Endothelial cell of umbilical vein (primary cell): ENCODE measurements at regions not wholly inside any gene's neighbourhood (a gene's known extent, or its start where the extent isn't known, plus 50 kb on each side); places are given as distances from the start of the nearest gene placed in this dataset.

Source experiments
- BruUV-seq: library from RNA; stranded (reverse); fragments of 400-500 nt; replicated peaks from 2 replicates; lab custom pipeline; 2021; lab: Mats Ljungman, UMichigan
- CTCF ChIA-PET: fragments of 300-600, 350-600 bp; sonication (Branson Sonifier 250); formaldehyde crosslinking; loops from one replicate; lab custom pipeline; 2021; ENCODE audit warnings: antibody characterized with exemption, inconsistent platforms; lab: Charles Lee
- POLR2A ChIA-PET: fragments of 300-600, 350-600 bp; sonication (Branson Sonifier 250); formaldehyde crosslinking; loops from one replicate; lab custom pipeline; 2021; ENCODE audit warnings: antibody characterized with exemption, inconsistent platforms; lab: Charles Lee
- DNase-seq: peaks from one replicate; pipeline ENCODE4 v3.0.0-alpha.2; 2011; ENCODE audit warnings: low read depth, low spot score
- FAIRE-seq: peaks from 2 replicates; lab custom pipeline; 2011; peaks lifted over from hg19 to GRCh38; lab: Jason Lieb, UNC
- H2AFZ ChIP-seq: 2 replicates; pipeline ENCODE4 v1.6.0; 2012; ENCODE audit warnings: low read depth, low read length, control low read depth, inconsistent platforms
- H3K27ac ChIP-seq: 2 replicates; pipeline ENCODE4 v1.5.1; 2011; ENCODE audit warnings: low read depth, mild to moderate bottlenecking, control low read depth, low read length, moderate library complexity; ENCODE audit not compliant: insufficient read depth
- H3K27me3 ChIP-seq, 2 experiments: 2 replicates each; pipeline versions ENCODE4 v1.6.0 to v1.6.1; 2011; ENCODE audit warnings: low read length in 2 of 2, mixed read lengths in 1 of 2; ENCODE audit not compliant: control insufficient read depth in 2 of 2, insufficient read depth in 2 of 2
- H3K36me3 ChIP-seq, 2 experiments: 2 replicates in 1 of 2; 3 replicates in 1 of 2; pipeline ENCODE4 v1.5.1; 2011; ENCODE audit warnings: low read length in 2 of 2, mild to moderate bottlenecking in 1 of 2, moderate library complexity in 1 of 2; ENCODE audit not compliant: control insufficient read depth in 2 of 2, insufficient read depth in 2 of 2; ENCODE audit errors: extremely low read depth in 1 of 2
- H3K4me1 ChIP-seq: 3 replicates; pipeline ENCODE4 v1.5.1; 2011; ENCODE audit warnings: mild to moderate bottlenecking, low read length; ENCODE audit not compliant: control insufficient read depth, insufficient read depth; ENCODE audit errors: extremely low read depth
- H3K4me2 ChIP-seq: 2 replicates; pipeline ENCODE4 v1.6.1; 2011; ENCODE audit warnings: low read length, control low read depth, mixed read lengths; ENCODE audit not compliant: insufficient read depth
- H3K4me3 ChIP-seq, 3 experiments: fragments of 200-600 bp in 1 of 3; sonication (generic), shearing (Covaris generic) in 1 of 3; replicated peaks in 1 of 3; 2 replicates each; pipeline ENCODE4 v1.5.1; 2011 to 2016; ENCODE audit warnings: control low read depth in 3 of 3, low read length in 3 of 3, mild to moderate bottlenecking in 2 of 3, inconsistent platforms in 1 of 3, low read depth in 1 of 3, moderate library complexity in 1 of 3; ENCODE audit not compliant: insufficient read depth in 1 of 3
- H3K79me2 ChIP-seq: 2 replicates; pipeline ENCODE4 v1.6.0; 2012; ENCODE audit warnings: low read length, inconsistent platforms; ENCODE audit not compliant: control insufficient read depth, insufficient read depth
- H3K9ac ChIP-seq: replicated peaks from 2 replicates; pipeline ENCODE3; 2011; ENCODE audit warnings: low read length, control low read depth; ENCODE audit not compliant: insufficient read depth; ENCODE audit errors: extremely low read depth
- H3K9me1 ChIP-seq: replicated peaks from 3 replicates; pipeline ENCODE4 v1.6.0; 2011; ENCODE audit warnings: mild to moderate bottlenecking, low read length; ENCODE audit not compliant: control insufficient read depth, insufficient read depth; ENCODE audit errors: extremely low read depth
- H3K9me3 ChIP-seq: replicated peaks from 2 replicates; pipeline ENCODE4 v1.5.1; 2012; ENCODE audit warnings: low read length, inconsistent platforms; ENCODE audit not compliant: control insufficient read depth, insufficient read depth
- H4K20me1 ChIP-seq: replicated peaks from 2 replicates; pipeline ENCODE3; 2011; ENCODE audit warnings: mild to moderate bottlenecking, low read length; ENCODE audit not compliant: control insufficient read depth, insufficient read depth; ENCODE audit errors: extremely low read depth
- CTCF ChIP-seq, 2 donors: IDR thresholded peaks; 1 replicate in 1 of 2; 2 replicates in 1 of 2; pipeline ENCODE4 v1.5.1; 2011; ENCODE audit warnings: low read length in 2 of 2, mild to moderate bottlenecking in 2 of 2, moderate library complexity in 2 of 2, control low read depth in 1 of 2, inconsistent platforms in 1 of 2, low read depth in 1 of 2; ENCODE audit not compliant: insufficient read depth in 1 of 2; ENCODE audit errors: extremely low read depth in 1 of 2
- EZH2 ChIP-seq: IDR thresholded peaks from 2 replicates; pipeline ENCODE4 v1.6.1; 2012; ENCODE audit warnings: borderline replicate concordance, low read depth, mild to moderate bottlenecking, moderate library complexity, low read length, inconsistent platforms; ENCODE audit not compliant: severe bottlenecking
- FOS ChIP-seq: IDR thresholded peaks from 2 replicates; pipeline ENCODE4 v1.6.1; 2011; ENCODE audit warnings: mild to moderate bottlenecking, low read length, moderate library complexity, borderline replicate concordance; ENCODE audit not compliant: insufficient read depth
- GATA2 ChIP-seq: IDR thresholded peaks from 2 replicates; pipeline ENCODE4 v1.7.0; 2011; ENCODE audit warnings: low read depth, mild to moderate bottlenecking, moderate library complexity, mixed read lengths, low read length; ENCODE audit not compliant: insufficient read length, insufficient read depth
- JUN ChIP-seq: IDR thresholded peaks from 2 replicates; pipeline ENCODE4 v1.6.1; 2011; ENCODE audit warnings: borderline replicate concordance, low read depth; ENCODE audit not compliant: insufficient read length, insufficient read depth
- MAX ChIP-seq: IDR thresholded peaks from 2 replicates; pipeline ENCODE4 v1.6.1; 2011; ENCODE audit not compliant: insufficient read depth, insufficient read length
- MYC ChIP-seq: IDR thresholded peaks from one replicate; pipeline ENCODE4 v1.6.1; 2011; ENCODE audit warnings: mild to moderate bottlenecking, low read depth, low read length
- POLR2A ChIP-seq: IDR thresholded peaks from 2 replicates; pipeline ENCODE4 v1.6.1; 2012; ENCODE audit warnings: low read depth, mild to moderate bottlenecking, control low read depth, low read length
- POLR2AphosphoS5 ChIP-seq: IDR thresholded peaks from 2 replicates; pipeline ENCODE4 v1.6.1; 2012; ENCODE audit warnings: low read depth, mild to moderate bottlenecking, control low read depth, low read length, moderate library complexity; ENCODE audit not compliant: insufficient read depth
- dilution Hi-C: fragments of 300-500 bp; cut with MboI; formaldehyde crosslinking; loops from one replicate; pipeline ENCODE4 v1.15.0; 2019; ENCODE audit warnings: low sequenced_read_pairs; ENCODE audit not compliant: extremely low pct_ligation_motif_present
- intact Hi-C: fragments of 100-400 bp; cut with micrococcal nuclease; formaldehyde crosslinking; loops from one replicate; pipeline ENCODE4 v1.10.0; 2022

- BruUV-seq = no TSS peak
- TF ChIP-seq POLR2A (no peak), CTCF (IDR thresholded peaks at IDR 0.05; ENCODE audit: extremely low read depth in 1 of 2, insufficient read depth in 1 of 2, low read depth in 1 of 2, low read length in 2 of 2) (no peak), GATA2 (no peak), JUN (no peak), FOS (no peak), POLR2AphosphoS5 (no peak), EZH2 (no peak), MAX (no peak), MYC (no peak)
- Histone ChIP-seq H4K20me1 (no peaks in the 10 kb centered on the region), H3K27ac (no peak overlapping the region), H3K9me1 (no peaks in the 10 kb centered on the region), H3K79me2 (no peaks in the 10 kb centered on the region), H2AFZ (no peak overlapping the region), H3K36me3 (no peaks in the 10 kb centered on the region), H3K4me2 (no peak overlapping the region), H3K9me3 (no peaks in the 10 kb centered on the region), H3K4me3 (no peak overlapping the region), H3K27me3 (no peaks in the 10 kb centered on the region), H3K4me1 (no peaks in the 10 kb centered on the region), H3K9ac (no peak overlapping the region)
- FAIRE-seq (no peak), DNase-seq (no peak)
- intact Hi-C loops (no loop called here), dilution Hi-C loops (no loop called here)
- CTCF ChIA-PET = no interaction called here
- POLR2A ChIA-PET = no interaction called here
Observed at GRCh38 chr1:58964880-58965279, 181.0 kb upstream of the JUN start.
